HEK293 (cell line): ENCODE measurements at regions not wholly inside any gene's neighbourhood (a gene's known extent, or its start where the extent isn't known, plus 50 kb on each side); places are given as distances from the start of the nearest gene placed in this dataset.
"Not testable (repeated sequence)": the region's sequence is repeated elsewhere in the genome, so short reads cannot be mapped to it uniquely, and the experiment has no call there.

ENCODE experiments used
- CTCF ChIA-PET: fragments of 350-600 bp; formaldehyde crosslinking; extraction: SDS; loops from one replicate; lab custom pipeline; 2021; ENCODE audit warnings: antibody characterized with exemption; lab: Yijun Ruan, JAX
- POLR2A ChIA-PET: fragments of 300-600 bp; formaldehyde crosslinking; extraction: SDS; loops from one replicate; lab custom pipeline; 2020; ENCODE audit warnings: antibody characterized with exemption, inconsistent platforms; lab: Yijun Ruan, JAX
- H3K27ac ChIP-seq: fragments of 200-500 bp; sonication (Bioruptor generic); 2 replicates; pipeline ENCODE4 v1.5.1; 2014; ENCODE audit warnings: low read depth, low read length, control low read depth, inconsistent platforms; ENCODE audit errors: extremely low read depth
- H3K36me3 ChIP-seq, 2 experiments: fragments of 200-500 bp in 1 of 2; sonication (Bioruptor generic) in 1 of 2; 1 replicate in 1 of 2; 2 replicates in 1 of 2; pipeline ENCODE4 v1.5.1; 2014 to 2017; ENCODE audit warnings: inconsistent platforms in 2 of 2, low read length in 2 of 2; ENCODE audit not compliant: control insufficient read depth in 2 of 2, insufficient read depth in 1 of 2
- H3K4me1 ChIP-seq: fragments of 200-500 bp; sonication (Bioruptor generic); 2 replicates; pipeline ENCODE4 v1.5.1; 2014; ENCODE audit warnings: mild to moderate bottlenecking, low read length, inconsistent platforms; ENCODE audit not compliant: control insufficient read depth, insufficient read depth
- H3K4me3 ChIP-seq: 2 replicates; pipeline ENCODE4 v1.5.1; 2011; ENCODE audit warnings: low read depth, mild to moderate bottlenecking, control low read depth, low read length, moderate library complexity
- H3K9me3 ChIP-seq: fragments of 200-500 bp; sonication (Bioruptor generic); 2 replicates; pipeline ENCODE4 v1.5.1; 2014; ENCODE audit warnings: low read depth, low read length, inconsistent platforms; ENCODE audit not compliant: control insufficient read depth, insufficient read depth
- PRDM1 ChIP-seq: fragments of 450-650 bp; formaldehyde crosslinking; IDR thresholded peaks from 2 replicates; pipeline ENCODE4; 2016; ENCODE audit warnings: missing biosample characterization, missing genetic modification characterization
- SCRT1 ChIP-seq: fragments of 450-650 bp; formaldehyde crosslinking; IDR thresholded peaks from 2 replicates; pipeline ENCODE4 v1.5.1; 2016; ENCODE audit warnings: missing biosample characterization, missing genetic modification characterization, borderline replicate concordance
- TCF7L2 ChIP-seq: IDR thresholded peaks from 2 replicates; pipeline ENCODE4 v1.6.1; 2011; ENCODE audit warnings: low read depth, mild to moderate bottlenecking, inconsistent platforms, low read length, moderate library complexity, borderline replicate concordance
- ZBTB26 ChIP-seq: fragments of 450-650 bp; formaldehyde crosslinking; optimal IDR thresholded peaks from 2 replicates; pipeline ENCODE3; 2016; ENCODE audit warnings: missing biosample characterization, mild to moderate bottlenecking, missing genetic modification characterization
- ZBTB8A ChIP-seq: fragments of 450-650 bp; formaldehyde crosslinking; IDR thresholded peaks from 2 replicates; pipeline ENCODE4 v1.5.1; 2016; ENCODE audit warnings: missing biosample characterization, missing genetic modification characterization
- ZFP41 ChIP-seq: fragments of 450-650 bp; formaldehyde crosslinking; IDR thresholded peaks from 2 replicates; pipeline ENCODE4 v1.5.1; 2016; ENCODE audit warnings: missing biosample characterization, missing genetic modification characterization, borderline replicate concordance
- ZNF121 ChIP-seq: fragments of 450-650 bp; formaldehyde crosslinking; IDR thresholded peaks from 2 replicates; pipeline ENCODE4 v1.5.1; 2016; ENCODE audit warnings: missing biosample characterization, missing genetic modification characterization
- ZNF146 ChIP-seq: fragments of 450-650 bp; formaldehyde crosslinking; IDR thresholded peaks from 2 replicates; pipeline ENCODE4 v1.5.1; 2016; ENCODE audit warnings: missing biosample characterization, missing genetic modification characterization
- ZNF202 ChIP-seq: fragments of 450-650 bp; formaldehyde crosslinking; IDR thresholded peaks from 2 replicates; pipeline ENCODE4 v1.5.1; 2016; ENCODE audit warnings: missing biosample characterization, missing genetic modification characterization, borderline replicate concordance
- ZNF280C ChIP-seq: fragments of 450-650 bp; formaldehyde crosslinking; IDR thresholded peaks from 2 replicates; pipeline ENCODE4 v1.5.1; 2016; ENCODE audit warnings: missing biosample characterization, missing genetic modification characterization
- ZNF280D ChIP-seq: fragments of 450-650 bp; formaldehyde crosslinking; IDR thresholded peaks from 2 replicates; pipeline ENCODE4 v1.5.1; 2016; ENCODE audit warnings: missing biosample characterization, missing genetic modification characterization
- ZNF335 ChIP-seq: fragments of 450-650 bp; formaldehyde crosslinking; conservative IDR thresholded peaks from 2 replicates; pipeline ENCODE4 v1.5.1; 2016; ENCODE audit warnings: missing biosample characterization, missing genetic modification characterization
- ZNF510 ChIP-seq: fragments of 450-650 bp; formaldehyde crosslinking; IDR thresholded peaks from 2 replicates; pipeline ENCODE4 v1.5.1; 2018; ENCODE audit warnings: mild to moderate bottlenecking, missing genetic modification characterization, missing biosample characterization; ENCODE audit not compliant: insufficient replicate concordance
- ZNF558 ChIP-seq: fragments of 450-650 bp; formaldehyde crosslinking; IDR thresholded peaks from 2 replicates; pipeline ENCODE4 v1.5.1; 2016; ENCODE audit warnings: missing biosample characterization, missing genetic modification characterization
- ZNF560 ChIP-seq: fragments of 450-650 bp; formaldehyde crosslinking; IDR thresholded peaks from 2 replicates; pipeline ENCODE4 v1.5.1; 2017; ENCODE audit warnings: missing biosample characterization, missing genetic modification characterization, borderline replicate concordance
- ZNF561 ChIP-seq: fragments of 450-650 bp; IDR thresholded peaks from 2 replicates; pipeline ENCODE4 v1.5.1; 2018; ENCODE audit warnings: missing biosample characterization, missing genetic modification characterization, borderline replicate concordance
- ZNF610 ChIP-seq: fragments of 450-650 bp; formaldehyde crosslinking; IDR thresholded peaks from 2 replicates; pipeline ENCODE4 v1.5.1; 2016; ENCODE audit warnings: missing biosample characterization, missing genetic modification characterization, borderline replicate concordance
- ZNF639 ChIP-seq: fragments of 450-650 bp; formaldehyde crosslinking; IDR thresholded peaks from 2 replicates; pipeline ENCODE4 v1.5.1; 2016; ENCODE audit warnings: missing biosample characterization, missing genetic modification characterization

GRCh38 chr4:26242451-26242850 lies 78.4 kb upstream of the RBPJ start (continued):
- TF ChIP-seq ZFP41 (tag by site-specific recombination) (no peak), TCF7L2 (no peak)
- TF ChIP-seq, all 188 proteins: peak for 0

GRCh38 chr4:26244138-26244537 lies 76.7 kb upstream of the RBPJ start:
- POLR2A ChIA-PET, H3K9me3 ChIP-seq, H3K4me3 ChIP-seq, H3K4me1 ChIP-seq, CTCF ChIA-PET, H3K27ac ChIP-seq, H3K36me3 ChIP-seq: not testable (repeated sequence)

GRCh38 chr4:26248647-26249046 lies 72.2 kb upstream of the RBPJ start:
- POLR2A ChIA-PET = no interaction called here
- H3K27ac ChIP-seq = no peak overlapping the region
- no peaks in the 10 kb centered on the region for H3K9me3 ChIP-seq
- no peaks in the 10 kb centered on the region for H3K36me3 ChIP-seq
- TF ChIP-seq ZNF558 (tag by site-specific recombination) (no peak), ZNF280C (tag by site-specific recombination) (no peak), ZNF610 (tag by site-specific recombination) (no peak), ZFP41 (tag by site-specific recombination) (no peak), ZNF121 (no peak), ZNF510 (no peak), ZBTB26 (tag by site-specific recombination) (no peak), PRDM1 (tag by site-specific recombination) (no peak), SCRT1 (tag by site-specific recombination) (no peak)
- no peak overlapping the region for H3K4me3 ChIP-seq
- H3K4me1 ChIP-seq = no peaks in the 10 kb centered on the region
- CTCF ChIA-PET = no interaction called here

- no peaks in the 10 kb centered on the region for H3K36me3 ChIP-seq
- no peaks in the 10 kb centered on the region for H3K4me1 ChIP-seq
- TF ChIP-seq ZNF560 (tag by site-specific recombination) (no peak), ZNF146 (no peak), ZNF335 (tag by site-specific recombination) (no peak), ZNF561 (tag by site-specific recombination) (no peak), ZNF202 (tag by site-specific recombination) (no peak), ZNF639 (tag by site-specific recombination) (no peak), ZBTB8A (tag by site-specific recombination) (no peak), ZNF280D (tag by site-specific recombination) (no peak)
- CTCF ChIA-PET = interaction anchor here (0.6 kb wide), 1 partner anchor 78 kb away, joined by 3 read pairs; no protein-coding TSS in a partner anchor
- no peaks in the 10 kb centered on the region for H3K9me3 ChIP-seq
- H3K4me3 ChIP-seq = no peak overlapping the region
- H3K27ac ChIP-seq = no peak overlapping the region
- POLR2A ChIA-PET = no interaction called here
Observed at GRCh38 chr4:26252349-26253025, 68.3 kb upstream of the RBPJ start.
